ENCODE measurements at regions not wholly inside any gene's neighbourhood (a gene's known extent, or its start where the extent isn't known, plus 50 kb on each side); places are given as distances from the start of the nearest gene placed in this dataset.

- 60% methylated on average over 3 of the region's 3 CpGs for WGBS (ENCODE audit: low lambda C conversion rate)
- peaks cover 18% of the 10 kb centered on the region for H3K9me3 ChIP-seq (ENCODE audit: low read length)
- CTCF ChIA-PET (ENCODE audit: low intra/inter-chr PET ratio, low total read pairs) = no interaction called here
- H3K4me1 ChIP-seq (ENCODE audit: insufficient read depth, low read length) = no peaks in the 10 kb centered on the region
- in situ Hi-C loops (cut with HindIII; ENCODE audit: extremely low pct_ligation_motif_present, low pct_unique_long_range_greater_than_20kb) (no loop called here), intact Hi-C loops (cut with micrococcal nuclease; ENCODE audit: unreplicated experiment) (no loop called here)
- no peaks in the 10 kb centered on the region for H4K20me1 ChIP-seq (ENCODE audit: insufficient read depth, low read length)
- TF ChIP-seq ZNF446 (CRISPR knock-in tag; IDR thresholded peaks at IDR 0.05) = no peak
- no peak for TF ChIP-seq ZNF891 (CRISPR knock-in tag; IDR thresholded peaks at IDR 0.05)
- TF ChIP-seq ZNF484 (CRISPR knock-in tag; IDR thresholded peaks at IDR 0.05; ENCODE audit: borderline replicate concordance, low read depth) = no peak
- no peak for TF ChIP-seq HNRNPUL1 (IDR thresholded peaks at IDR 0.05; ENCODE audit: low read depth, low read length)
- TF ChIP-seq ZBTB20 (CRISPR knock-in tag; IDR thresholded peaks at IDR 0.05; ENCODE audit: borderline replicate concordance, low read depth) = no peak
- no peak for TF ChIP-seq FOSL2 (CRISPR knock-in tag; IDR thresholded peaks at IDR 0.05)
- no peak for TF ChIP-seq USF2 (IDR thresholded peaks at IDR 0.05; ENCODE audit: low read depth, low read length)
- TF ChIP-seq USF2 (CRISPR knock-in tag; IDR thresholded peaks at IDR 0.05; ENCODE audit: borderline replicate concordance) = no peak
- no peak for TF ChIP-seq ZMYM2 (CRISPR knock-in tag; IDR thresholded peaks at IDR 0.05)
- TF ChIP-seq RBM22 (optimal IDR thresholded peaks at IDR 0.05; ENCODE audit: low read length) = no peak
- no peak for TF ChIP-seq TMF1 (CRISPR knock-in tag; IDR thresholded peaks at IDR 0.05; ENCODE audit: low read depth)
- no peak for TF ChIP-seq NR2F6 (IDR thresholded peaks at IDR 0.05)
- TF ChIP-seq NR2F6 (CRISPR knock-in tag; IDR thresholded peaks at IDR 0.05) = no peak
- TF ChIP-seq MTF2 (CRISPR knock-in tag; IDR thresholded peaks at IDR 0.05; ENCODE audit: borderline replicate concordance) = no peak
- TF ChIP-seq HMGXB4 (CRISPR knock-in tag; IDR thresholded peaks at IDR 0.05; ENCODE audit: borderline replicate concordance in 1 of 2, low read depth in 1 of 2) = no peak
- TF ChIP-seq ZNF709 (CRISPR knock-in tag; IDR thresholded peaks at IDR 0.05) = no peak
- FAIRE-seq (no peak), ATAC-seq (no peak), DNase-seq (ENCODE audit: low spot score) (no peak)
- no peak overlapping the region for H3K9ac ChIP-seq (ENCODE audit: insufficient read depth, low read depth, low read length)
- no peaks in the 10 kb centered on the region for H3K27me3 ChIP-seq (ENCODE audit: control insufficient read depth in 1 of 2, insufficient read depth in 2 of 2, low read length in 2 of 2)
- POLR2A ChIA-PET = no interaction called here
- no peak overlapping the region for H3K4me3 ChIP-seq (replicated peaks in 1 of 3; ENCODE audit: insufficient read depth in 1 of 3, low read depth in 2 of 3, low read length in 3 of 3)
- no TSS peak for BruUV-seq (replicated peaks)
- H3K4me2 ChIP-seq (ENCODE audit: low read depth, low read length) = no peak overlapping the region
- no peak overlapping the region for H2AFZ ChIP-seq (ENCODE audit: low read length)
- no peak overlapping the region for H3K27ac ChIP-seq (ENCODE audit: extremely low read length, insufficient read depth, low read length)
- H3K79me2 ChIP-seq (ENCODE audit: insufficient read depth, low read length) = no peaks in the 10 kb centered on the region
- H3K36me3 ChIP-seq (replicated peaks in 1 of 2; ENCODE audit: control insufficient read depth in 1 of 2, insufficient read depth in 2 of 2, low read length in 2 of 2) = no peaks in the 10 kb centered on the region
Observed at GRCh38 chr11:80182901-80183300, 742.1 kb upstream of the TENM4 start.
